CD14-positive monocyte (primary cell): ENCODE measurements at regions not wholly inside any gene's neighbourhood (a gene's known extent, or its start where the extent isn't known, plus 50 kb on each side); places are given as distances from the start of the nearest gene placed in this dataset.

ENCODE experiments used
- DNase-seq, 3 donors: peaks; one replicate each; pipeline ENCODE4 v3.0.0-alpha.2; 2011 to 2022
- H2AFZ ChIP-seq: 2 replicates; pipeline ENCODE4 v1.6.0; 2012; ENCODE audit warnings: mild to moderate bottlenecking, low read depth, low read length, inconsistent platforms; ENCODE audit not compliant: insufficient read depth, poor library complexity, severe bottlenecking
- H3K27ac ChIP-seq, 2 donors: 1 replicate in 1 of 2; 2 replicates in 1 of 2; pipeline ENCODE4 v1.5.1; 2012 to 2013; ENCODE audit warnings: low read length in 2 of 2, control low read depth in 1 of 2, inconsistent platforms in 1 of 2, low read depth in 1 of 2, mild to moderate bottlenecking in 1 of 2
- H3K27me3 ChIP-seq, 2 donors: one replicate each; pipeline versions ENCODE4 v1.6.0 to v1.6.1; 2011 to 2013; ENCODE audit warnings: low read length in 2 of 2; ENCODE audit not compliant: control insufficient read depth in 2 of 2, insufficient read depth in 2 of 2
- H3K36me3 ChIP-seq, 2 donors: replicated peaks in 1 of 2; 1 replicate in 1 of 2; 2 replicates in 1 of 2; pipeline versions ENCODE4 v1.5.1 to v1.6.1; 2012 to 2013; ENCODE audit warnings: low read length in 2 of 2, control low read depth in 1 of 2, inconsistent platforms in 1 of 2, mild to moderate bottlenecking in 1 of 2; ENCODE audit not compliant: insufficient read depth in 2 of 2, control insufficient read depth in 1 of 2
- H3K4me1 ChIP-seq, 2 donors: 1 replicate in 1 of 2; 2 replicates in 1 of 2; pipeline versions ENCODE4 v1.5.1 to v1.6.1; 2012 to 2013; ENCODE audit warnings: low read length in 2 of 2, control low read depth in 1 of 2, inconsistent platforms in 1 of 2, mild to moderate bottlenecking in 1 of 2, moderate library complexity in 1 of 2; ENCODE audit not compliant: insufficient read depth in 2 of 2, control insufficient read depth in 1 of 2
- H3K4me2 ChIP-seq: replicated peaks from 2 replicates; pipeline ENCODE3; 2012; ENCODE audit warnings: low read length, moderate library complexity, mild to moderate bottlenecking; ENCODE audit not compliant: poor library complexity, severe bottlenecking; ENCODE audit errors: extremely low read depth
- H3K4me3 ChIP-seq, 3 experiments: fragments of 200-600 bp in 1 of 3; sonication (generic) in 1 of 3; replicated peaks in 1 of 3; 1 replicate in 2 of 3; 2 replicates in 1 of 3; pipeline ENCODE4 v1.5.1; 2011 to 2013; ENCODE audit warnings: low read length in 3 of 3, mild to moderate bottlenecking in 3 of 3, control low read depth in 2 of 3, low read depth in 2 of 3, inconsistent platforms in 1 of 3, moderate library complexity in 1 of 3
- H3K79me2 ChIP-seq: 2 replicates; pipeline ENCODE4 v1.6.0; 2012; ENCODE audit warnings: mild to moderate bottlenecking, control low read depth, inconsistent platforms, low read length, moderate library complexity; ENCODE audit not compliant: insufficient read depth
- H3K9ac ChIP-seq: 2 replicates; pipeline ENCODE4 v1.6.0; 2017; ENCODE audit warnings: low read length, mild to moderate bottlenecking; ENCODE audit not compliant: insufficient read depth, poor library complexity, severe bottlenecking
- H3K9me3 ChIP-seq, 2 donors: replicated peaks in 1 of 2; 1 replicate in 1 of 2; 2 replicates in 1 of 2; pipeline versions ENCODE4 v1.5.1 to v1.6.1; 2012 to 2013; ENCODE audit warnings: low read length in 2 of 2, control low read depth in 1 of 2; ENCODE audit not compliant: control insufficient read depth in 1 of 2, insufficient read depth in 1 of 2
- H4K20me1 ChIP-seq: 2 replicates; pipeline ENCODE4 v1.6.0; 2012; ENCODE audit warnings: mild to moderate bottlenecking, low read length, control low read depth, moderate library complexity; ENCODE audit not compliant: insufficient read depth
- H3K27ac Mint-ChIP-seq, 7 donors: one replicate each; pipeline ENCODE4 v1.8.0; 2020; ENCODE audit warnings: mild to moderate bottlenecking in 7 of 7, mixed read lengths in 7 of 7, moderate library complexity in 6 of 7, inconsistent platforms in 2 of 7
- H3K27me3 Mint-ChIP-seq, 3 donors: one replicate each; pipeline ENCODE4 v1.8.0; 2021 to 2022; ENCODE audit warnings: low read depth in 3 of 3, mild to moderate bottlenecking in 3 of 3, mixed read lengths in 3 of 3, moderate library complexity in 3 of 3, inconsistent platforms in 1 of 3
- H3K36me3 Mint-ChIP-seq, 2 donors: one replicate each; pipeline ENCODE4 v1.8.0; 2020; ENCODE audit warnings: mixed read lengths in 2 of 2, inconsistent platforms in 1 of 2, mild to moderate bottlenecking in 1 of 2
- H3K4me1 Mint-ChIP-seq: one replicate; pipeline ENCODE4 v1.8.0; 2020; ENCODE audit warnings: mild to moderate bottlenecking, mixed read lengths
- H3K4me3 Mint-ChIP-seq, 2 donors: one replicate each; pipeline ENCODE4 v1.8.0; 2020; ENCODE audit warnings: mild to moderate bottlenecking in 2 of 2, mixed read lengths in 2 of 2, moderate library complexity in 1 of 2
- H3K9me3 Mint-ChIP-seq, 7 donors: one replicate each; pipeline ENCODE4 v1.8.0; 2020 to 2022; ENCODE audit warnings: mixed read lengths in 7 of 7, mild to moderate bottlenecking in 6 of 7, moderate library complexity in 6 of 7, inconsistent platforms in 2 of 7
- CTCF ChIP-seq: fragments of 200-600 bp; IDR thresholded peaks from one replicate; pipeline ENCODE4 v1.8.0; 2022; ENCODE audit warnings: antibody characterized with exemption, mild to moderate bottlenecking
- WGBS: methylation state at CpG from one replicate; pipeline ENCODE4 v1.1.5; 2013; ENCODE audit warnings: missing lambda C conversion rate; ENCODE audit not compliant: insufficient coverage; 5-methylcytosine and 5-hydroxymethylcytosine counted together
- intact Hi-C, 2 donors: fragments of 100-400 bp; cut with micrococcal nuclease; formaldehyde crosslinking; loops; one replicate each; pipeline versions ENCODE4 v1.15.0 to v1.15.1; 2023

- H3K4me1 ChIP-seq: no peaks in the 10 kb centered on the region
- no peak for DNase-seq
- no peak overlapping the region for H3K4me3 ChIP-seq
- Mint-ChIP-seq H3K36me3 (no peaks in the 10 kb centered on the region), H3K4me1 (no peaks in the 10 kb centered on the region), H3K27ac (no peak overlapping the region), H3K9me3 (peaks cover 14 to 34% (median 19%) of the 10 kb centered on the region in 7 donors), H3K27me3 (peaks cover 0 to 1% (median 0%) of the 10 kb centered on the region in 3 donors), H3K4me3 (no peak overlapping the region)
- no peaks in the 10 kb centered on the region for H3K27me3 ChIP-seq
- H3K9me3 ChIP-seq: peaks cover 14 to 20% of the 10 kb centered on the region in 2 donors
- no peak for TF ChIP-seq CTCF
- no peaks in the 10 kb centered on the region for H3K36me3 ChIP-seq
- WGBS: no CpG with 5 or more reads among the region's 1 CpG
- no peaks in the 10 kb centered on the region for H3K79me2 ChIP-seq
- no peak overlapping the region for H2AFZ ChIP-seq
- intact Hi-C loops: no loop called here
- no peaks in the 10 kb centered on the region for H4K20me1 ChIP-seq
- H3K27ac ChIP-seq: no peak overlapping the region
- no peak overlapping the region for H3K4me2 ChIP-seq
- no peak overlapping the region for H3K9ac ChIP-seq
These were observed 247.2 kb upstream of the B3GALT2 start for GRCh38 chr1:193433599-193433998.

GRCh38 chr1:193432979-193433587, 246.7 kb upstream of the B3GALT2 start:
- Mint-ChIP-seq H3K27ac (no peak overlapping the region), H3K4me1 (no peaks in the 10 kb centered on the region), H3K4me3 (no peak overlapping the region), H3K27me3 (peaks cover 0 to 1% (median 0%) of the 10 kb centered on the region in 3 donors), H3K36me3 (no peaks in the 10 kb centered on the region), H3K9me3 (peaks cover 14 to 34% (median 19%) of the 10 kb centered on the region in 7 donors)
- H2AFZ ChIP-seq: no peak overlapping the region
- no peaks in the 10 kb centered on the region for H3K27me3 ChIP-seq
- H3K27ac ChIP-seq: no peak overlapping the region
- intact Hi-C loops: no loop called here
- no peaks in the 10 kb centered on the region for H3K36me3 ChIP-seq
- H3K4me1 ChIP-seq: no peaks in the 10 kb centered on the region
- no peaks in the 10 kb centered on the region for H3K79me2 ChIP-seq
- H4K20me1 ChIP-seq: no peaks in the 10 kb centered on the region
- H3K4me3 ChIP-seq: no peak overlapping the region
- 94% methylated on average over 3 of the region's 3 CpGs for WGBS
- no peak for DNase-seq
- H3K4me2 ChIP-seq: no peak overlapping the region
- peaks cover 14 to 20% of the 10 kb centered on the region in 2 donors for H3K9me3 ChIP-seq
- no peak overlapping the region for H3K9ac ChIP-seq
- no peak for TF ChIP-seq CTCF
